ENCODE measurements at regions not wholly inside any gene's neighbourhood (a gene's known extent, or its start where the extent isn't known, plus 50 kb on each side); places are given as distances from the start of the nearest gene placed in this dataset.

DNA sequence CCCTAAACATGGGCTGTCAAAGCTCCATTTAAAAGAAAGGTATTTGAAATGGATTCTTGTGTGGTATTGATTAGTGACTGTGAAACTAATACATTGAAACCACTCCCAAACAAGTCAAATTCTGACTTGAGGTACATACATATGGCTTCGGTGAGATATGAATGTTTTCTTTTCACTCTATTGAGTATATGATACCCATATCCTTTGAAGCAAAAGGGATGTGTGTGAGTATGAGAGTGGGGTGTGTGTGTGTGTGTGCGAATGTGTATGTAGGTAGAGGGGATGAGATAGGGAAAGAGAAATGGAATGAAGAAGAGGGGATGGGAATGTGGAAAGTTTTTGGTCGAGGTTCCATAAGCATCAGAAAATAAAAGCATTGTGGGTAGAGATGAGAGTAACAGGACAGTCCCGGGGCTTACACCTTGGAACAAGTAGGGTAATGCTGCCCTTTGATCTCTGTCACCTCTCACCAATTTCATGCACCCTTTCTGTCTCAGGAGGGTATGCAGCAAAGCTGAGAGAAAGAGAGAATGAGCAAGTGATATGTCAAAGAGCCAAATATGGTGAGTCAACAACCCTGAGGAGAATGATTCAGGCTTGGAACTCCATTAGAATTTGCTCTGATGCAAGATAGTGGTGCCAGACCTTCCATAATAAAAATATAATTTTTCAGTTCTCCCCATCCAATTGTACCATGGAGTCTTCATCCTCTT, 64.0 kb upstream of the ZEB2 start:
- Histone ChIP-seq H3K27ac (no peak overlapping the region), H3K9me3 (no peaks in the 10 kb centered on the region), H3K4me1 (no peaks in the 10 kb centered on the region), H3K36me3 (no peaks in the 10 kb centered on the region), H3K27me3 (no peaks in the 10 kb centered on the region), H3K4me3 (no peak overlapping the region)
- no peak for DNase-seq
- TF ChIP-seq CTCF (IDR thresholded peaks at IDR 0.05): no peak
- intact Hi-C loops (cut with DNase I; ENCODE audit: low total_unique reads): no loop called here

GRCh38 chr2:144583381-144583729, 63.4 kb upstream of the ZEB2 start:
- no peaks in the 10 kb centered on the region for H3K4me1 ChIP-seq
- no peak overlapping the region for H3K4me3 ChIP-seq
- no peaks in the 10 kb centered on the region for H3K9me3 ChIP-seq
- DNase-seq: no peak
- no peak overlapping the region for H3K27ac ChIP-seq
- H3K27me3 ChIP-seq: no peaks in the 10 kb centered on the region
- intact Hi-C loops (cut with DNase I; ENCODE audit: low total_unique reads): no loop called here
- no peak for TF ChIP-seq POLR2A (IDR thresholded peaks at IDR 0.05)
- TF ChIP-seq CTCF (IDR thresholded peaks at IDR 0.05): no peak
- H3K36me3 ChIP-seq: no peaks in the 10 kb centered on the region

DNA sequence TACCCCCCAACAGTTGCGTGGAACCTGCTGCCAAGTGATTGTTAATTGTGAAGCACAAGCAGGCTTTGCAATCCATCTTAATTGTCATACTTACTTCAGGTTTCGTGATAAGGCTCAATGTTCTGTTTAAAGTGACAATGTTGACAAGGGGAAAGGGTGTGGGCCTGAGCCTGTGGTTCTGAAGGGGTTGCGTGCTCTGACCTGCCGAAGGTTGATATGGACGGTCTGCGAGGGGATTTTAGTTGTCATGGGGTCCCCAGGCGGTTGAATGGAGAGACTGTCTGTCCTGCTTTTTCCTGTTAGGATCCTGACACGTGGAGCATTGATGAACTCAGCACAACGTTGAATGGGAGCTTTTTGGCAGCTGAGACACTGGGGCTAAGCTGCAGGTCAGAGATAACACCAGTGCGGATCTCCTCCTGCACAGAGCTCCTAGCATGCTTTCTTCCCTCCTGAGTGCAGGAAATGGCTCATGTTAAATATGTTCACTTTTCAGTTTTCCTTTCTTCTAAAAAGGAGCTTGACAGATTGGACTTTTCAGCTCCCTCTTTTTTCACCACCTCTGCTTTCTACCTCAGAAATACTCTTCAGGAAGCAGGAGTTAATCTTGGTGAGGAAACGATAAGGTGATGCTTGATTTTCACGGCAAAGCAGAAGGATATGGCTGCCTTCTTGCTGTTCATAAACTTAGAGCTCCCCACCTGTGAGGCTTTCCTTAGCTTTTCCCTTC, 62.9 kb upstream of the ZEB2 start:
- no peaks in the 10 kb centered on the region for H3K4me1 ChIP-seq
- TF ChIP-seq POLR2A (IDR thresholded peaks at IDR 0.05): no peak
- no peak for TF ChIP-seq CTCF (IDR thresholded peaks at IDR 0.05)
- intact Hi-C loops (cut with DNase I; ENCODE audit: low total_unique reads): no loop called here
- no peaks in the 10 kb centered on the region for H3K9me3 ChIP-seq
- no peaks in the 10 kb centered on the region for H3K27me3 ChIP-seq
- H3K36me3 ChIP-seq: no peaks in the 10 kb centered on the region
- no peak for DNase-seq
- no peak overlapping the region for H3K27ac ChIP-seq
- no peak overlapping the region for H3K4me3 ChIP-seq

- no peaks in the 10 kb centered on the region for H3K9me3 ChIP-seq
- TF ChIP-seq CTCF (IDR thresholded peaks at IDR 0.05) (no peak), POLR2A (IDR thresholded peaks at IDR 0.05) (no peak)
- no peaks in the 10 kb centered on the region for H3K4me1 ChIP-seq
- no peaks in the 10 kb centered on the region for H3K36me3 ChIP-seq
- no peak overlapping the region for H3K4me3 ChIP-seq
- DNase-seq: no peak
- H3K27ac ChIP-seq: no peak overlapping the region
- intact Hi-C loops (cut with DNase I; ENCODE audit: low total_unique reads): no loop called here
- no peaks in the 10 kb centered on the region for H3K27me3 ChIP-seq
Observed at GRCh38 chr2:144580521-144581161, 60.7 kb upstream of the ZEB2 start.

DNA sequence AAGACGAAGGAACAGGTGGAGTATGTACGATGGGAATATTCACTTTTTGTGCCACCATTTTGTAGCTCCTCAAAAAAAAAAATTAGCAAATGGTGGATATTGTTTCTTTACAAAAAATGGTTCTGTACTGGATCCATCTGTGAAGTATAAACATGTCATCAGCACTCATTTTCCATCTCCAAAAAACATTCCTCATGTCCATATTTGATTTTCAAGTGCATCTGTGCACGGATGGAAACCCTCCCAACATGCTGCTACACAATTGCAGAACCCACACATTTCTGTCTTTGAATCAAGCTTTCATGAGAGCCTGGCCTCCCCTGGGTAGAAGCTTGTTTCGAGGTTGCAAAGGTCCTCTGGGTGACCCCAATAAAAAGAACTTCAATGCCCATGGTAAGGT, 59.6 kb upstream of the ZEB2 start:
- DNase-seq: no peak

More for the DNA sequence above, 59.6 kb upstream of the ZEB2 start:
- intact Hi-C loops (cut with DNase I; ENCODE audit: low total_unique reads): no loop called here
- H3K27ac ChIP-seq: no peak overlapping the region
- no peak for TF ChIP-seq CTCF (IDR thresholded peaks at IDR 0.05)
- no peak for TF ChIP-seq POLR2A (IDR thresholded peaks at IDR 0.05)
- H3K9me3 ChIP-seq: no peaks in the 10 kb centered on the region
- H3K4me3 ChIP-seq: no peak overlapping the region
- H3K36me3 ChIP-seq: no peaks in the 10 kb centered on the region
- no peaks in the 10 kb centered on the region for H3K27me3 ChIP-seq
- no peaks in the 10 kb centered on the region for H3K4me1 ChIP-seq

All from uterus (tissue), 3 donors.